HepG2 (cell line): ENCODE measurements at regions not wholly inside any gene's neighbourhood (a gene's known extent, or its start where the extent isn't known, plus 50 kb on each side); places are given as distances from the start of the nearest gene placed in this dataset.
A peak's percentile ranks its signal among the peaks of the same experiment; 100 is the strongest.

Experiments used
- ADNP ChIP-seq: sonication (generic); formaldehyde crosslinking; IDR thresholded peaks from 2 replicates; pipeline ENCODE4 v1.4.0; 2020; ENCODE audit warnings: missing genetic modification reagents
- FLYWCH1 ChIP-seq: sonication (generic); formaldehyde crosslinking; IDR thresholded peaks from 2 replicates; pipeline ENCODE4 v1.8.1; 2023; ENCODE audit warnings: mild to moderate bottlenecking, missing genetic modification reagents
- HMG20A ChIP-seq: IDR thresholded peaks from 2 replicates; pipeline ENCODE4 v1.6.1; 2016; ENCODE audit warnings: borderline replicate concordance
- KLF13 ChIP-seq: sonication (generic); formaldehyde crosslinking; IDR thresholded peaks from 2 replicates; pipeline ENCODE4 v1.4.0; 2020; ENCODE audit warnings: mild to moderate bottlenecking, missing genetic modification reagents
- KLF9 ChIP-seq: IDR thresholded peaks from 2 replicates; pipeline ENCODE4 v1.6.1; 2016; ENCODE audit warnings: low read depth
- MED8 ChIP-seq: sonication (generic); formaldehyde crosslinking; IDR thresholded peaks from 2 replicates; pipeline ENCODE4 v1.8.1; 2023; ENCODE audit warnings: mild to moderate bottlenecking, missing genetic modification reagents; ENCODE audit not compliant: insufficient replicate concordance
- NAIF1 ChIP-seq: sonication (generic); formaldehyde crosslinking; IDR thresholded peaks from 2 replicates; pipeline ENCODE4 v1.5.0; 2020; ENCODE audit warnings: mild to moderate bottlenecking, missing genetic modification reagents, borderline replicate concordance
- NFRKB ChIP-seq: fragments of 450-650 bp; IDR thresholded peaks from 2 replicates; pipeline ENCODE4 v1.6.1; 2017
- PAF1 ChIP-seq: IDR thresholded peaks from 2 replicates; pipeline ENCODE4 v1.6.1; 2016; ENCODE audit warnings: missing genetic modification reagents, missing compliant biosample characterization
- RELA ChIP-seq: sonication (generic); formaldehyde crosslinking; IDR thresholded peaks from 2 replicates; pipeline ENCODE4 v1.4.0; 2020; ENCODE audit warnings: missing genetic modification reagents
- THAP11 ChIP-seq: IDR thresholded peaks from 2 replicates; pipeline ENCODE4 v1.6.1; 2016; ENCODE audit warnings: missing biosample characterization, missing genetic modification reagents
- ZEB1 ChIP-seq: IDR thresholded peaks from 2 replicates; pipeline ENCODE4 v1.6.1; 2012; ENCODE audit warnings: mild to moderate bottlenecking, low read depth, inconsistent platforms; ENCODE audit not compliant: insufficient replicate concordance
- ZFP37 ChIP-seq: sonication (generic); formaldehyde crosslinking; IDR thresholded peaks from 2 replicates; pipeline ENCODE4 v1.4.0; 2020; ENCODE audit warnings: missing genetic modification reagents, borderline replicate concordance
- ZNF558 ChIP-seq: sonication (generic); formaldehyde crosslinking; IDR thresholded peaks from 2 replicates; pipeline ENCODE4 v1.9.0; 2022; ENCODE audit warnings: mild to moderate bottlenecking, missing genetic modification reagents, borderline replicate concordance
- TF ChIP-seq, protein P1 (sequence below): IDR thresholded peaks from 2 replicates; pipeline ENCODE4 v1.6.1; 2016; ENCODE audit warnings: mild to moderate bottlenecking
- TF ChIP-seq, protein P2 (sequence below): sonication (generic); formaldehyde crosslinking; IDR thresholded peaks from 2 replicates; pipeline ENCODE4 v1.8.0; 2022; ENCODE audit warnings: mild to moderate bottlenecking, missing genetic modification reagents, moderate library complexity
- TF ChIP-seq, protein P3 (sequence below): sonication (generic); formaldehyde crosslinking; IDR thresholded peaks from 2 replicates; pipeline ENCODE4 v1.9.0; 2021; ENCODE audit warnings: missing genetic modification reagents, mild to moderate bottlenecking, borderline replicate concordance
- TF ChIP-seq, protein P4 (sequence below): sonication (generic); formaldehyde crosslinking; conservative IDR thresholded peaks from 2 replicates; pipeline ENCODE4 v1.4.0; 2020; ENCODE audit warnings: missing genetic modification reagents
- TF ChIP-seq, protein P5 (sequence below): sonication (generic); formaldehyde crosslinking; IDR thresholded peaks from 2 replicates; pipeline ENCODE4 v1.8.1; 2023; ENCODE audit warnings: mild to moderate bottlenecking, moderate library complexity, missing genetic modification reagents
- TF ChIP-seq, protein P6 (sequence below): sonication (generic); formaldehyde crosslinking; IDR thresholded peaks from 2 replicates; pipeline ENCODE4 v1.4.0; 2020; ENCODE audit warnings: missing genetic modification reagents, borderline replicate concordance

DNA sequence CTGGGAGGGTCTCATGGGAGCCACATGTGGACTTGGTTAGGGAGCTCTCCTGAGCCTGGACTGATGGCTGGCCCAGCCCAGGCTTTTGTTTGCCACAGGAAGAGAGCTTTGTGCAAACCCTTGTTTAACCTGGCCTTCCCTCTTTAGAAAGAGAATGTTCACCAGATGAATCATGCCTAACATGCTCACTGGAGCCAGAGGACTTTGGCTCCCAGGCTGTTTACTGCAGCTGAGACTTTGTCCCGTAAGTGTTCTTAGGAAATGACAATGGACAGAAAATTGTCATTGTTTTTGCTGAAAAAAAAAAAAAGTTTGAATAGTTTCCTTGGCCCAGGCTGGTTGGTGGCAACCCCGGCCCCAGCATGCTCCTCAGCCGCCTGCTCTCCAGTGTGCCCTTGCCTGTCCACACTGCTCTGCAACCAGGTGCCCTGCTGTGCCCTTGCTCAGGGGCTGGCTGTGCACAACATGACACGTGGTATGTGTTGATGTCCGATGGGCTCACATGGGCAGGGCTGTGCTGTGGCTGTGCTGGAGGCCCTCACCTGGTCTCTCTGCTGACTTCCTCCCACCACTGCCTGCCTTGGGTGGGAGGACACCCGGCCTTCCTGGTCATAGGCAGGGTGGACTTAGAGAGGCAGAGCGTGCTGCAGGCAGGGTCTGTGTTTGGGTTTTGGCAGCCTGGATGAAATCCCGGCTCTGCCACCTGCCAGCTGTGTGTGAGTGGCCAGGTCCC is 215.3 kb upstream of the ZNF32 start (continued):
- no peak for TF ChIP-seq PAF1 (CRISPR knock-in tag)
- TF ChIP-seq, protein P1, sequence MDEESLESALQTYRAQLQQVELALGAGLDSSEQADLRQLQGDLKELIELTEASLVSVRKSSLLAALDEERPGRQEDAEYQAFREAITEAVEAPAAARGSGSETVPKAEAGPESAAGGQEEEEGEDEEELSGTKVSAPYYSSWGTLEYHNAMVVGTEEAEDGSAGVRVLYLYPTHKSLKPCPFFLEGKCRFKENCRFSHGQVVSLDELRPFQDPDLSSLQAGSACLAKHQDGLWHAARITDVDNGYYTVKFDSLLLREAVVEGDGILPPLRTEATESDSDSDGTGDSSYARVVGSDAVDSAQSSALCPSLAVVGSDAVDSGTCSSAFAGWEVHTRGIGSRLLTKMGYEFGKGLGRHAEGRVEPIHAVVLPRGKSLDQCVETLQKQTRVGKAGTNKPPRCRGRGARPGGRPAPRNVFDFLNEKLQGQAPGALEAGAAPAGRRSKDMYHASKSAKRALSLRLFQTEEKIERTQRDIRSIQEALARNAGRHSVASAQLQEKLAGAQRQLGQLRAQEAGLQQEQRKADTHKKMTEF (CRISPR knock-in tag): peak; percentile 91
- no peak for TF ChIP-seq KLF13 (CRISPR knock-in tag)
- no peak for TF ChIP-seq ADNP (CRISPR knock-in tag)
- TF ChIP-seq THAP11: peak; percentile 68
- TF ChIP-seq, protein P2, sequence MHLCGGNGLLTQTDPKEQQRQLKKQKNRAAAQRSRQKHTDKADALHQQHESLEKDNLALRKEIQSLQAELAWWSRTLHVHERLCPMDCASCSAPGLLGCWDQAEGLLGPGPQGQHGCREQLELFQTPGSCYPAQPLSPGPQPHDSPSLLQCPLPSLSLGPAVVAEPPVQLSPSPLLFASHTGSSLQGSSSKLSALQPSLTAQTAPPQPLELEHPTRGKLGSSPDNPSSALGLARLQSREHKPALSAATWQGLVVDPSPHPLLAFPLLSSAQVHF: no peak
- no peak for TF ChIP-seq NAIF1 (CRISPR knock-in tag)
- TF ChIP-seq ZNF558 (CRISPR knock-in tag): no peak
- TF ChIP-seq KLF9: no peak
- TF ChIP-seq, protein P3, sequence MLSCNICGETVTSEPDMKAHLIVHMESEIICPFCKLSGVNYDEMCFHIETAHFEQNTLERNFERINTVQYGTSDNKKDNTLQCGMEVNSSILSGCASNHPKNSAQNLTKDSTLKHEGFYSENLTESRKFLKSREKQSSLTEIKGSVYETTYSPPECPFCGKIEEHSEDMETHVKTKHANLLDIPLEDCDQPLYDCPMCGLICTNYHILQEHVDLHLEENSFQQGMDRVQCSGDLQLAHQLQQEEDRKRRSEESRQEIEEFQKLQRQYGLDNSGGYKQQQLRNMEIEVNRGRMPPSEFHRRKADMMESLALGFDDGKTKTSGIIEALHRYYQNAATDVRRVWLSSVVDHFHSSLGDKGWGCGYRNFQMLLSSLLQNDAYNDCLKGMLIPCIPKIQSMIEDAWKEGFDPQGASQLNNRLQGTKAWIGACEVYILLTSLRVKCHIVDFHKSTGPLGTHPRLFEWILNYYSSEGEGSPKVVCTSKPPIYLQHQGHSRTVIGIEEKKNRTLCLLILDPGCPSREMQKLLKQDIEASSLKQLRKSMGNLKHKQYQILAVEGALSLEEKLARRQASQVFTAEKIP (CRISPR knock-in tag): no peak
- TF ChIP-seq, protein P4, sequence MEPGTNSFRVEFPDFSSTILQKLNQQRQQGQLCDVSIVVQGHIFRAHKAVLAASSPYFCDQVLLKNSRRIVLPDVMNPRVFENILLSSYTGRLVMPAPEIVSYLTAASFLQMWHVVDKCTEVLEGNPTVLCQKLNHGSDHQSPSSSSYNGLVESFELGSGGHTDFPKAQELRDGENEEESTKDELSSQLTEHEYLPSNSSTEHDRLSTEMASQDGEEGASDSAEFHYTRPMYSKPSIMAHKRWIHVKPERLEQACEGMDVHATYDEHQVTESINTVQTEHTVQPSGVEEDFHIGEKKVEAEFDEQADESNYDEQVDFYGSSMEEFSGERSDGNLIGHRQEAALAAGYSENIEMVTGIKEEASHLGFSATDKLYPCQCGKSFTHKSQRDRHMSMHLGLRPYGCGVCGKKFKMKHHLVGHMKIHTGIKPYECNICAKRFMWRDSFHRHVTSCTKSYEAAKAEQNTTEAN (CRISPR knock-in tag): peak; percentile 82
- TF ChIP-seq MED8 (CRISPR knock-in tag): peak; percentile 30
- peak; percentile 83; the same call in 1 of the 2 replicates for TF ChIP-seq HMG20A (CRISPR knock-in tag)
- TF ChIP-seq ZEB1: peak; percentile 63
- TF ChIP-seq RELA (CRISPR knock-in tag): no peak
- 0 out of 2 replicates have a peak, but pooled peaks have one; percentile 24 for TF ChIP-seq ZFP37 (CRISPR knock-in tag)
- TF ChIP-seq, protein P5, sequence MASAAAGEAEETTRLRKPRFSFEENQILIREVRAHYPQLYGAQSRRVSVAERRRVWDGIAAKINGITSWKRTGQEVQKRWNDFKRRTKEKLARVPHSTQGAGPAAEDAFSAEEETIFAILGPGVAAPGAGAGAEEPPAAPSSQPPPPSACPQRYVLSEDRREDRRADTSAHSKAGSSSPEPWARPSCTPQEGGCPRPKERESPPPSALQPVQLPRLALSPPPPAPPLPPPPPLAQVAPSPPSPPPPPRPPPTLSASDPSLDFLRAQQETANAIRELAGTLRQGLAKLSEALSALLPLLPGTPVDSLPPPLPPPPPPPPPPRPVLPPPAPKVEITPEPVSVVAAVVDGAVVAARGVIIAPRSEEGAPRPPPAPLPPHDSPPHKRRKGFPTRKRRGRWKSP (CRISPR knock-in tag): no peak
- TF ChIP-seq, protein P6, sequence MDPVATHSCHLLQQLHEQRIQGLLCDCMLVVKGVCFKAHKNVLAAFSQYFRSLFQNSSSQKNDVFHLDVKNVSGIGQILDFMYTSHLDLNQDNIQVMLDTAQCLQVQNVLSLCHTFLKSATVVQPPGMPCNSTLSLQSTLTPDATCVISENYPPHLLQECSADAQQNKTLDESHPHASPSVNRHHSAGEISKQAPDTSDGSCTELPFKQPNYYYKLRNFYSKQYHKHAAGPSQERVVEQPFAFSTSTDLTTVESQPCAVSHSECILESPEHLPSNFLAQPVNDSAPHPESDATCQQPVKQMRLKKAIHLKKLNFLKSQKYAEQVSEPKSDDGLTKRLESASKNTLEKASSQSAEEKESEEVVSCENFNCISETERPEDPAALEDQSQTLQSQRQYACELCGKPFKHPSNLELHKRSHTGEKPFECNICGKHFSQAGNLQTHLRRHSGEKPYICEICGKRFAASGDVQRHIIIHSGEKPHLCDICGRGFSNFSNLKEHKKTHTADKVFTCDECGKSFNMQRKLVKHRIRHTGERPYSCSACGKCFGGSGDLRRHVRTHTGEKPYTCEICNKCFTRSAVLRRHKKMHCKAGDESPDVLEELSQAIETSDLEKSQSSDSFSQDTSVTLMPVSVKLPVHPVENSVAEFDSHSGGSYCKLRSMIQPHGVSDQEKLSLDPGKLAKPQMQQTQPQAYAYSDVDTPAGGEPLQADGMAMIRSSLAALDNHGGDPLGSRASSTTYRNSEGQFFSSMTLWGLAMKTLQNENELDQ (CRISPR knock-in tag): no peak
- no peak for TF ChIP-seq NFRKB
- TF ChIP-seq FLYWCH1 (CRISPR knock-in tag): no peak
